Choroid plexus epithelial cell (primary cell): ENCODE measurements at regions not wholly inside any gene's neighbourhood (a gene's known extent, or its start where the extent isn't known, plus 50 kb on each side); places are given as distances from the start of the nearest gene placed in this dataset.

Experiments
- DNase-seq: peaks from one replicate; pipeline ENCODE4 v3.0.0-alpha.2; 2010; ENCODE audit warnings: low read depth
- H3K4me3 ChIP-seq: 2 replicates; pipeline ENCODE4 v1.5.1; 2011; ENCODE audit warnings: low read depth, mild to moderate bottlenecking, control low read depth, low read length, moderate library complexity
- TF ChIP-seq, protein P1 (sequence below): conservative IDR thresholded peaks from 2 replicates; pipeline ENCODE4 v1.5.1; 2011; ENCODE audit warnings: low read depth, mild to moderate bottlenecking, control low read depth, inconsistent platforms, low read length, moderate library complexity

DNA sequence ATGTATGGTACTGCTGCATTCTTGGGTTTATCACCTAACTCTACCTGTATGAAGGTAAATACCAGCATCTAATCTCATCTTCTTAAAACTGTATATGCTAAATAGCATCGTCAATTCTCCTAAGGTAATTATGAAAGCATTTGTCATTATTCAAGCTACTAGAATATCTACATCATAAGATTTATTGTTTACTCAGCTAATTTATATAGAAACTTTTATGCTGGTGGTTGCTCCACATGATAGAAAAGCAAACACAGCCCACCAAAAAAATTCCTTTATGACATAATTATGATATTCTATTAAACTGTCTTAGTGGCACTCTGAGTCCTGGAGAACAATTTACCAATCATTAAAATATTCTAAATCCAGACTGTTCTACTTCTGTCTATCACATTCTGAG, 1226.1 kb upstream of the NRXN1 start:
- H3K4me3 ChIP-seq = no peak overlapping the region
- DNase-seq = no peak
- TF ChIP-seq, protein P1, sequence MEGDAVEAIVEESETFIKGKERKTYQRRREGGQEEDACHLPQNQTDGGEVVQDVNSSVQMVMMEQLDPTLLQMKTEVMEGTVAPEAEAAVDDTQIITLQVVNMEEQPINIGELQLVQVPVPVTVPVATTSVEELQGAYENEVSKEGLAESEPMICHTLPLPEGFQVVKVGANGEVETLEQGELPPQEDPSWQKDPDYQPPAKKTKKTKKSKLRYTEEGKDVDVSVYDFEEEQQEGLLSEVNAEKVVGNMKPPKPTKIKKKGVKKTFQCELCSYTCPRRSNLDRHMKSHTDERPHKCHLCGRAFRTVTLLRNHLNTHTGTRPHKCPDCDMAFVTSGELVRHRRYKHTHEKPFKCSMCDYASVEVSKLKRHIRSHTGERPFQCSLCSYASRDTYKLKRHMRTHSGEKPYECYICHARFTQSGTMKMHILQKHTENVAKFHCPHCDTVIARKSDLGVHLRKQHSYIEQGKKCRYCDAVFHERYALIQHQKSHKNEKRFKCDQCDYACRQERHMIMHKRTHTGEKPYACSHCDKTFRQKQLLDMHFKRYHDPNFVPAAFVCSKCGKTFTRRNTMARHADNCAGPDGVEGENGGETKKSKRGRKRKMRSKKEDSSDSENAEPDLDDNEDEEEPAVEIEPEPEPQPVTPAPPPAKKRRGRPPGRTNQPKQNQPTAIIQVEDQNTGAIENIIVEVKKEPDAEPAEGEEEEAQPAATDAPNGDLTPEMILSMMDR = no peak

- TF ChIP-seq, protein P1 = no peak
- H3K4me3 ChIP-seq = no peak overlapping the region
- DNase-seq = no peak
These were observed 1221.6 kb upstream of the NRXN1 start for GRCh38 chr2:52253416-52253980.

- TF ChIP-seq, protein P1 = no peak
- H3K4me3 ChIP-seq = no peak overlapping the region
- no peak for DNase-seq
These were observed 1206.8 kb upstream of the NRXN1 start for GRCh38 chr2:52238782-52239181.

DNA sequence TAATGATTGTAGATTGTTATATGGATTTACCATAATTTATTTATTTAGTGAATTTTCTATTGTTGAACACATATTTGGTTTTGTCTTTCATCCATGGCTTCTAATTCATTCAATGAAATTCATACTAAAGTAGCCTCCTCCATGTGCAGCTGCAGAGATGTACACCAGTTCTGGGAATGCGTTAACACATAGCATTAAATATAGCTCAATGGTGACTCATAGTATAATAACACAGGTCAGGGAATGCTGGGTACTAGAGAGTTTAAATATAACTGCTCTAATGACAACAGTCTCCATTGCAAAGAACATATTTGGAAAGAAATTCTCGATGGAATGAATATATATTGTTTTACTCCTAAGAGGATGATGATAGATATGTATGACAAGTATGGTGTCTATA, 1190.2 kb upstream of the NRXN1 start:
- TF ChIP-seq, protein P1 = no peak
- peak; percentile 76 for DNase-seq
- H3K4me3 ChIP-seq = no peak overlapping the region

DNA sequence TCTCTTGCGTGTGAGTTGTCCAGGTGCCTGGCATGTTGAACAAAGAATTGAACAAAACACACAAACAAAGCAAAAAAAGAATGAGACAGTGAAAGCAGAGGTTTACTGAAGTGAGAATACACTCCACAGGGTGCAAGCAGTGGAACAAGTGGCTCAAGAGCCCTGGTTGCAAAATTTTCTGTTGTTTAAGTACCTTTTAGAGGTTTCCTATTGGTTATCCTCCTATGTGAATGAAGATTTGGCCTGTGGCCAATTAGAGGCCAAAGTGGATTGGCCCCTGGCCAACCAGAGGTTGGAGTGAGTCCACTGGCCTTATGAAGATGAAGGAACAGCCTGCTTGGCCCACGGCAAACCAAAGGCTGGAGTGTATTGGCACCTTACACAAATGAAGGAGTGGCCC, 1188.5 kb upstream of the NRXN1 start:
- peak; percentile 23 for DNase-seq
- no peak overlapping the region for H3K4me3 ChIP-seq
- TF ChIP-seq, protein P1 = no peak

DNA sequence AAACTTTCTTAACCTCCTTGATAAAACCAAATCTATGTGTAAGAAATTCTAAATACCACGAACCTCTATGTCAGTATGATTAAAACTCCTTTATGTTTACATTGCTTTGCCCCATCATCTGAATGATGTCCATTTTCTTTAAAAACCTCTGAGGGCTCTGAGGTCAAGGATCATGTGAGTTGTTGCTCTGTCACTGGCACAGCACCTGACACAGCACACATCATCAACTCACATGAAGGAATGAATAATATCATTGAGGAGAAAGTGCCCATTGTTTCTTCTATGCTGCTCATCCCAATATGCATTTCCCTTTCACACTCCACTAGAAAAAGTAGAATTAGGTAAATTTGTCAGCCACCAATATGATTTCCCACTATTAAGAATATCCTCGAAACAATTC, 1178.7 kb upstream of the NRXN1 start:
- no peak for DNase-seq
- H3K4me3 ChIP-seq = no peak overlapping the region
- TF ChIP-seq, protein P1 = no peak

DNA sequence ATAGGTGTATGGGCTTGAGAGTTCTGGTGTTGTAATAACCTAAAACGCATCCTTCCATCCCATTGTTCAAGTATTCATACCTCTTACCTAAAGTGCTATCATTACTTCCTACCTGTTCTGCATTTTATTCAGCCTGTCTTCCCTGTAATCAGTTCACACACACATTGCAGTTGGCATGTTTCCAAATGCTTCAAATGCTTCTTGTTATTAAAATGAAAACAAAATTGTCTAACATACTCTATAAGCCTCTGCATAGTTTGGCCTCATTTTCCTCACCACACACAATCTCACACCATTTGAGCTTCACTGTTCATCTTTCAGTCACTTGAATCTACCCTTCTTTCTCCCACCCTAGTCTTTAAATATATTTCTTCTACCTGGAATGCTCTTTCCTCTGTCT, 1178.2 kb upstream of the NRXN1 start:
- DNase-seq = peak; percentile 50
- TF ChIP-seq, protein P1 = no peak
- H3K4me3 ChIP-seq = no peak overlapping the region
